ENCODE measurements at regions not wholly inside any gene's neighbourhood (a gene's known extent, or its start where the extent isn't known, plus 50 kb on each side); places are given as distances from the start of the nearest gene placed in this dataset.
A peak's percentile ranks its signal among the peaks of the same experiment; 100 is the strongest.

GRCh38 chr16:51938861-51939260 lies 608.1 kb downstream of the TOX3 start (continued):
- TF ChIP-seq, protein P1, sequence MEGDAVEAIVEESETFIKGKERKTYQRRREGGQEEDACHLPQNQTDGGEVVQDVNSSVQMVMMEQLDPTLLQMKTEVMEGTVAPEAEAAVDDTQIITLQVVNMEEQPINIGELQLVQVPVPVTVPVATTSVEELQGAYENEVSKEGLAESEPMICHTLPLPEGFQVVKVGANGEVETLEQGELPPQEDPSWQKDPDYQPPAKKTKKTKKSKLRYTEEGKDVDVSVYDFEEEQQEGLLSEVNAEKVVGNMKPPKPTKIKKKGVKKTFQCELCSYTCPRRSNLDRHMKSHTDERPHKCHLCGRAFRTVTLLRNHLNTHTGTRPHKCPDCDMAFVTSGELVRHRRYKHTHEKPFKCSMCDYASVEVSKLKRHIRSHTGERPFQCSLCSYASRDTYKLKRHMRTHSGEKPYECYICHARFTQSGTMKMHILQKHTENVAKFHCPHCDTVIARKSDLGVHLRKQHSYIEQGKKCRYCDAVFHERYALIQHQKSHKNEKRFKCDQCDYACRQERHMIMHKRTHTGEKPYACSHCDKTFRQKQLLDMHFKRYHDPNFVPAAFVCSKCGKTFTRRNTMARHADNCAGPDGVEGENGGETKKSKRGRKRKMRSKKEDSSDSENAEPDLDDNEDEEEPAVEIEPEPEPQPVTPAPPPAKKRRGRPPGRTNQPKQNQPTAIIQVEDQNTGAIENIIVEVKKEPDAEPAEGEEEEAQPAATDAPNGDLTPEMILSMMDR (conservative IDR thresholded peaks at IDR 0.05; ENCODE audit: low read depth in 2 of 2), result no peak
- TF ChIP-seq POLR2AphosphoS5 (IDR thresholded peaks at IDR 0.05; ENCODE audit: low read depth), result no peak
- no peak for TF ChIP-seq EZH2 (IDR thresholded peaks at IDR 0.05; ENCODE audit: low read depth, unreplicated experiment)

- no peaks in the 10 kb centered on the region for H3K36me3 ChIP-seq (ENCODE audit: insufficient read depth)
- no peaks in the 10 kb centered on the region for H3K36me3 Mint-ChIP-seq (ENCODE audit: low read depth)
- H2AFZ ChIP-seq, result 0 out of 2 replicates have a peak overlapping the region, but pooled peaks have one; percentile 23
- no peak for TF ChIP-seq STAT1 (IDR thresholded peaks at IDR 0.05; ENCODE audit: unreplicated experiment)
- TF ChIP-seq CREB1 (CRISPR knock-in tag; IDR thresholded peaks at IDR 0.05; ENCODE audit: low read depth), result no peak
- TF ChIP-seq EZH2 (IDR thresholded peaks at IDR 0.05; ENCODE audit: low read depth, unreplicated experiment), result no peak
- no peak for TF ChIP-seq JUNB (IDR thresholded peaks at IDR 0.05; ENCODE audit: unreplicated experiment)
- TF ChIP-seq ZNF462 (CRISPR knock-in tag; IDR thresholded peaks at IDR 0.05), result no peak
- TF ChIP-seq ZNF331 (CRISPR knock-in tag; IDR thresholded peaks at IDR 0.05; ENCODE audit: low read depth), result no peak
- TF ChIP-seq ZNF114 (CRISPR knock-in tag; IDR thresholded peaks at IDR 0.05), result no peak
- TF ChIP-seq, protein P2, sequence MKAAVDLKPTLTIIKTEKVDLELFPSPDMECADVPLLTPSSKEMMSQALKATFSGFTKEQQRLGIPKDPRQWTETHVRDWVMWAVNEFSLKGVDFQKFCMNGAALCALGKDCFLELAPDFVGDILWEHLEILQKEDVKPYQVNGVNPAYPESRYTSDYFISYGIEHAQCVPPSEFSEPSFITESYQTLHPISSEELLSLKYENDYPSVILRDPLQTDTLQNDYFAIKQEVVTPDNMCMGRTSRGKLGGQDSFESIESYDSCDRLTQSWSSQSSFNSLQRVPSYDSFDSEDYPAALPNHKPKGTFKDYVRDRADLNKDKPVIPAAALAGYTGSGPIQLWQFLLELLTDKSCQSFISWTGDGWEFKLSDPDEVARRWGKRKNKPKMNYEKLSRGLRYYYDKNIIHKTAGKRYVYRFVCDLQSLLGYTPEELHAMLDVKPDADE (IDR thresholded peaks at IDR 0.05), result no peak
- TF ChIP-seq NANOG (IDR thresholded peaks at IDR 0.05; ENCODE audit: borderline replicate concordance), result no peak
- no peak for TF ChIP-seq EZH2phosphoT487 (IDR thresholded peaks at IDR 0.05; ENCODE audit: unreplicated experiment)
- TF ChIP-seq, protein P1 (conservative IDR thresholded peaks at IDR 0.05; ENCODE audit: low read depth in 2 of 2), result no peak
These were observed 609.2 kb downstream of the TOX3 start for GRCh38 chr16:51937771-51938170.

More at GRCh38 chr16:51937771-51938170, 609.2 kb downstream of the TOX3 start:
- Histone ChIP-seq H3K79me2 (replicated peaks; ENCODE audit: insufficient read depth) (no peaks in the 10 kb centered on the region), H3K4me2 (no peak overlapping the region), H3K27me3 (ENCODE audit: insufficient read depth) (no peaks in the 10 kb centered on the region), H3K4me1 (ENCODE audit: insufficient read depth) (peaks cover 24% of the 10 kb centered on the region), H4K20me1 (replicated peaks; ENCODE audit: insufficient read depth) (no peaks in the 10 kb centered on the region), H3K4me3 (no peak overlapping the region), H3K9me2 (ENCODE audit: insufficient read depth) (peaks cover 23% of the 10 kb centered on the region), H3F3A (replicated peaks; ENCODE audit: low read depth) (no peaks in the 10 kb centered on the region), H3K27ac (ENCODE audit: low read depth) (no peak overlapping the region)
- no peak for ATAC-seq
- DNase-seq (ENCODE audit: low spot score), result no peak
- Mint-ChIP-seq H3K27ac (no peak overlapping the region), H3K9me3 (no peaks in the 10 kb centered on the region), H3K27me3 (ENCODE audit: insufficient read depth, low read depth, poor library complexity) (peaks cover 2% of the 10 kb centered on the region), H3K4me3 (no peak overlapping the region), H3K4me1 (peaks cover 36% of the 10 kb centered on the region)
